ENCODE measurements at regions not wholly inside any gene's neighbourhood (a gene's known extent, or its start where the extent isn't known, plus 50 kb on each side); places are given as distances from the start of the nearest gene placed in this dataset.

DNA sequence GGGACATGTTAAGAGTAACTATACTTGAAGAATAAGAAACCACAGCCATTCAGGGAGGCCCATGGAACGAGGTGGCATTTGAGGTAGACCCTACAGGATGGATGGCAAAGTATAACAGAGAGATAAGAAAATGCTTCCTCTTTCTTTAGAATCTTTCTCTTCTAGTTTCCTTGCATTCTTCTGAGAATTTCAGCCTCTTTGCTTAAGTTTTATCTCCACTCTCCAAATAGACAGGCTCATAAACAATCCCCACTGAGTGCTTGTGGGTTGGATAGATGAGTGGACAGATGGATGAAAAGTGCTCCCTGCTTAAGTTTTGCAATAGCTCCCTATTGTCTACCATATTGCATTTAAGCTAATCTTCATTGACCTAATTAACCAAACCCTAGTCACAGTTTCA is 103.7 kb downstream of the MEX3B start:
- Histone ChIP-seq H3K9me3 (replicated peaks; ENCODE audit: insufficient read depth, low read length) (no peaks in the 10 kb centered on the region), H3K4me1 (ENCODE audit: low read length) (peaks cover 10% of the 10 kb centered on the region), H3F3A (ENCODE audit: insufficient read depth, low read length) (no peaks in the 10 kb centered on the region)

GRCh38 chr15:81941479-81941878 is 104.3 kb downstream of the MEX3B start:
- no peak overlapping the region for H3K9ac ChIP-seq (ENCODE audit: low read length)
- H3K27me3 ChIP-seq (replicated peaks; ENCODE audit: insufficient read depth, low read length) = no peaks in the 10 kb centered on the region
- DNase-seq = no peak
- H3F3A ChIP-seq (ENCODE audit: insufficient read depth, low read length) = no peaks in the 10 kb centered on the region
- H3K9me3 ChIP-seq (replicated peaks; ENCODE audit: insufficient read depth, low read length) = no peaks in the 10 kb centered on the region
- TF ChIP-seq EZH2 (optimal IDR thresholded peaks at IDR 0.05; ENCODE audit: low read depth, low read length) (no peak), EZH2phosphoT487 (IDR thresholded peaks at IDR 0.05; ENCODE audit: low read length) (no peak), CTCF (IDR thresholded peaks at IDR 0.05; ENCODE audit: low read length) (no peak)
- no peak overlapping the region for H2AFZ ChIP-seq (ENCODE audit: low read length)
- H3K4me1 ChIP-seq (ENCODE audit: low read length) = peaks cover 10% of the 10 kb centered on the region
- no peak overlapping the region for H3K4me3 ChIP-seq (ENCODE audit: low read length)
- no peaks in the 10 kb centered on the region for H3K9me2 ChIP-seq (replicated peaks; ENCODE audit: insufficient read depth, low read length)
- H4K20me1 ChIP-seq (ENCODE audit: insufficient read depth, low read length) = no peaks in the 10 kb centered on the region
- no peak overlapping the region for H3K27ac ChIP-seq (ENCODE audit: low read length)
- no peak overlapping the region for H3K4me2 ChIP-seq (ENCODE audit: low read depth, low read length)
- H3K36me3 ChIP-seq (replicated peaks; ENCODE audit: insufficient read depth, low read length) = no peaks in the 10 kb centered on the region
- H3K79me2 ChIP-seq (ENCODE audit: low read length) = no peaks in the 10 kb centered on the region

More for the DNA sequence above, 103.7 kb downstream of the MEX3B start:
- Histone ChIP-seq H3K79me2 (ENCODE audit: low read length) (no peaks in the 10 kb centered on the region), H3K9ac (ENCODE audit: low read length) (no peak overlapping the region), H3K9me2 (replicated peaks; ENCODE audit: insufficient read depth, low read length) (no peaks in the 10 kb centered on the region), H2AFZ (ENCODE audit: low read length) (no peak overlapping the region), H3K27ac (ENCODE audit: low read length) (no peak overlapping the region), H3K4me2 (ENCODE audit: low read depth, low read length) (no peak overlapping the region), H4K20me1 (ENCODE audit: insufficient read depth, low read length) (no peaks in the 10 kb centered on the region), H3K4me3 (ENCODE audit: low read length) (no peak overlapping the region), H3K27me3 (replicated peaks; ENCODE audit: insufficient read depth, low read length) (no peaks in the 10 kb centered on the region), H3K36me3 (replicated peaks; ENCODE audit: insufficient read depth, low read length) (no peaks in the 10 kb centered on the region)
- DNase-seq = no peak
- no peak for TF ChIP-seq CTCF (IDR thresholded peaks at IDR 0.05; ENCODE audit: low read length)
- no peak for TF ChIP-seq EZH2phosphoT487 (IDR thresholded peaks at IDR 0.05; ENCODE audit: low read length)
- TF ChIP-seq EZH2 (optimal IDR thresholded peaks at IDR 0.05; ENCODE audit: low read depth, low read length) = no peak

DNA sequence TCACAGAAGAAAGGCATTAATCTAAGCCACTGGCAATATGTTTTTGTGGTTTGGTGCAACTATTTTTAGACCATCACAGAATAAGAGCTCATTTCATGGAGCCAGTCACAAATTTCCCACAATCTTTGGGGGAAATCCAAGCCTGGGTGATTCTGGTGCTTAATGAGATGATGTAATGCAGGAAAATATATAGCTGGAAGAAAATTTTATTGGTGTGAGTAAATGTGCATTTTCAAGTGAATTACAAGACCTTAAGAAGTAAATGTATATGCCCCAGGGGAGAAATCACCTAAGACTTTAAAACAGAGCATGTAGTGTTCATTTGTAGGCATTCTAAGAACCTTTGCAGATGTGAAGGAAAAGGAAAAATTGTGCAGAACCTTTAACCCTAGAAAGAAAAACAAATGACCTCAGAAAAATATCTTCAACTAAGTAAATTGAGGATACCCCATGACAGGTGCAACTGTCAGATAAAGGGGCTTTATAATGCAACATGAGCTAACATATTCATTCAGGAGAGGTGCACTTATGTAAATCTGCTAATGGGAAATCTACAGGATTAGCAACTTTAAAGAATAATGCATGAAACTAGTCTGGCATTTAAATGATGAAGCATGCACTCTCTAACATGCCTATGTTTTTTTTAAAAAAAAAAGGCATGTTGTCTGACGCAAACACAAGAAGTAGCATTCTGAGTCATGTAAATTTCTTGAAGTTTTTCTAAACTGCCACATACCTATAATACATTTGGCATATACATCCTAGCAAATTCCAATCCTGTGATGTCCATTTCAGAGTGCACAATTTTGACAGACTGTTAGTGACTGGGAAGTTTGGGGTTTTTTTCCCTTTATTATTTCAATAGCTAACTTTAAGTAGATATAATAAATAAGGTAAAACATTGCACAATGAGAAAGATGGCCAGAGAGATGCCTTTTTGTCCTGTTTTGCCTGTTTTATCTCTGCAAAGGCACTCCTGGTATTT is 105.1 kb downstream of the MEX3B start:
- Histone ChIP-seq H3K36me3 (replicated peaks; ENCODE audit: insufficient read depth, low read length) (no peaks in the 10 kb centered on the region), H3F3A (ENCODE audit: insufficient read depth, low read length) (no peaks in the 10 kb centered on the region), H3K27ac (ENCODE audit: low read length) (no peak overlapping the region), H3K27me3 (replicated peaks; ENCODE audit: insufficient read depth, low read length) (no peaks in the 10 kb centered on the region), H2AFZ (ENCODE audit: low read length) (no peak overlapping the region), H3K79me2 (ENCODE audit: low read length) (no peaks in the 10 kb centered on the region), H3K9me3 (replicated peaks; ENCODE audit: insufficient read depth, low read length) (no peaks in the 10 kb centered on the region), H4K20me1 (ENCODE audit: insufficient read depth, low read length) (no peaks in the 10 kb centered on the region), H3K9me2 (replicated peaks; ENCODE audit: insufficient read depth, low read length) (no peaks in the 10 kb centered on the region), H3K4me2 (ENCODE audit: low read depth, low read length) (no peak overlapping the region), H3K9ac (ENCODE audit: low read length) (no peak overlapping the region), H3K4me3 (ENCODE audit: low read length) (no peak overlapping the region), H3K4me1 (ENCODE audit: low read length) (peaks cover 10% of the 10 kb centered on the region)
- no peak for DNase-seq
- no peak for TF ChIP-seq CTCF (IDR thresholded peaks at IDR 0.05; ENCODE audit: low read length)
- no peak for TF ChIP-seq EZH2 (optimal IDR thresholded peaks at IDR 0.05; ENCODE audit: low read depth, low read length)
- no peak for TF ChIP-seq EZH2phosphoT487 (IDR thresholded peaks at IDR 0.05; ENCODE audit: low read length)

Data from MM.1S (cell line).